GM12891 (cell line): ENCODE measurements at regions not wholly inside any gene's neighbourhood (a gene's known extent, or its start where the extent isn't known, plus 50 kb on each side); places are given as distances from the start of the nearest gene placed in this dataset.
"Not testable (repeated sequence)": the region's sequence is repeated elsewhere in the genome, so short reads cannot be mapped to it uniquely, and the experiment has no call there.

Experiments
- POLR2A ChIP-seq: IDR thresholded peaks from 2 replicates; pipeline ENCODE4 v1.6.1; 2011; ENCODE audit warnings: low read depth, low read length, control low read depth
- POLR2AphosphoS5 ChIP-seq: IDR thresholded peaks from 2 replicates; pipeline ENCODE4 v1.6.1; 2011; ENCODE audit warnings: low read depth, low read length, control low read depth
- POU2F2 ChIP-seq: IDR thresholded peaks from 2 replicates; pipeline ENCODE4 v1.6.1; 2011; ENCODE audit warnings: low read depth, mild to moderate bottlenecking, control low read depth, low read length, moderate library complexity
- SPI1 ChIP-seq: IDR thresholded peaks from 2 replicates; pipeline ENCODE4 v1.6.1; 2011; ENCODE audit warnings: low read depth, low read length, control low read depth
- TAF1 ChIP-seq: IDR thresholded peaks from 2 replicates; pipeline ENCODE4 v1.6.1; 2011; ENCODE audit warnings: low read depth, low read length, control low read depth

- not testable (repeated sequence) for TF ChIP-seq POLR2A, POLR2AphosphoS5, TAF1, POU2F2, SPI1
Measured at GRCh38 chr1:121117622-121118479, 66.3 kb downstream of the FAM72B start.
